ENCODE measurements at regions not wholly inside any gene's neighbourhood (a gene's known extent, or its start where the extent isn't known, plus 50 kb on each side); places are given as distances from the start of the nearest gene placed in this dataset.

DNA sequence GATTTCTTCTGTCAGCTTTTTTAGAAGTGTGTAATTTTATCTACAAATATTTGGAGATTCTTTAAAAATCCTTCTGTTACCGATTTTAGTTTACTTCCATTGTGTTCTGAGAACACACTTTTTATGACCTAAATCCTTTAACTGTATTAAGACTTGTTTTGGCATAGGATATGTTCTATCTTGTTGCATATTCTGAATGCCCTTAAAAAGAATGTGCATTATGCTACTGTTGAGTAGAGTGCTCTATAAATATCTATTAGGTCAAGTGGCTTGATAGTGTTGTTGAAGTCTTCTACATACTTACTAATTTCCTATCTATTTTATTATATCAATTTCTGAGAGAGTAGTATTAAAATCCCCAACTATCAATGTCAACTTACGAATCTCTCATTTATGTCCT, 502.2 kb downstream of the MAFB start:
- Histone ChIP-seq H3K4me3 (replicated peaks in 1 of 3; ENCODE audit: insufficient read depth in 1 of 3, low read depth in 1 of 3, low read length in 3 of 3) (no peak overlapping the region), H3K36me3 (ENCODE audit: control insufficient read depth in 2 of 2, extremely low read depth in 1 of 2, insufficient read depth in 2 of 2, low read length in 2 of 2) (no peaks in the 10 kb centered on the region), H3K27ac (ENCODE audit: insufficient read depth, low read depth, low read length) (no peak overlapping the region), H3K9me3 (replicated peaks; ENCODE audit: control insufficient read depth, insufficient read depth, low read length) (no peaks in the 10 kb centered on the region), H3K4me2 (ENCODE audit: insufficient read depth, low read length) (no peak overlapping the region), H3K9me1 (replicated peaks; ENCODE audit: control insufficient read depth, extremely low read depth, insufficient read depth, low read length) (no peaks in the 10 kb centered on the region), H4K20me1 (replicated peaks; ENCODE audit: control insufficient read depth, extremely low read depth, insufficient read depth, low read length) (no peaks in the 10 kb centered on the region), H3K4me1 (ENCODE audit: control insufficient read depth, extremely low read depth, insufficient read depth, low read length) (no peaks in the 10 kb centered on the region), H3K9ac (replicated peaks; ENCODE audit: extremely low read depth, insufficient read depth, low read length) (no peak overlapping the region), H3K27me3 (ENCODE audit: control insufficient read depth in 2 of 2, insufficient read depth in 2 of 2, low read length in 2 of 2) (peaks cover 0 to 3% of the 10 kb centered on the region in 2 experiments), H3K79me2 (ENCODE audit: control insufficient read depth, insufficient read depth, low read length) (no peaks in the 10 kb centered on the region), H2AFZ (ENCODE audit: low read depth, low read length) (no peak overlapping the region)
- intact Hi-C loops (cut with micrococcal nuclease) (no loop called here), dilution Hi-C loops (cut with MboI; ENCODE audit: extremely low pct_ligation_motif_present, low sequenced_read_pairs) (no loop called here)
- DNase-seq (ENCODE audit: low read depth, low spot score) (no peak), FAIRE-seq (no peak)
- no peak for TF ChIP-seq POLR2A (IDR thresholded peaks at IDR 0.05; ENCODE audit: low read depth, low read length)
- TF ChIP-seq EZH2 (IDR thresholded peaks at IDR 0.05; ENCODE audit: borderline replicate concordance, low read depth, low read length, severe bottlenecking), result no peak
- no peak for TF ChIP-seq GATA2 (IDR thresholded peaks at IDR 0.05; ENCODE audit: insufficient read depth, insufficient read length, low read depth, low read length)
- no peak for TF ChIP-seq MYC (IDR thresholded peaks at IDR 0.05; ENCODE audit: low read depth, low read length)
- TF ChIP-seq, protein P1, sequence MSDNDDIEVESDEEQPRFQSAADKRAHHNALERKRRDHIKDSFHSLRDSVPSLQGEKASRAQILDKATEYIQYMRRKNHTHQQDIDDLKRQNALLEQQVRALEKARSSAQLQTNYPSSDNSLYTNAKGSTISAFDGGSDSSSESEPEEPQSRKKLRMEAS (IDR thresholded peaks at IDR 0.05; ENCODE audit: insufficient read depth, insufficient read length), result no peak
- no peak for TF ChIP-seq POLR2AphosphoS5 (IDR thresholded peaks at IDR 0.05; ENCODE audit: insufficient read depth, low read depth, low read length)
- TF ChIP-seq FOS (IDR thresholded peaks at IDR 0.05; ENCODE audit: borderline replicate concordance, insufficient read depth, low read length), result no peak
- TF ChIP-seq JUN (IDR thresholded peaks at IDR 0.05; ENCODE audit: borderline replicate concordance, insufficient read depth, insufficient read length, low read depth), result no peak
- TF ChIP-seq, protein P2, sequence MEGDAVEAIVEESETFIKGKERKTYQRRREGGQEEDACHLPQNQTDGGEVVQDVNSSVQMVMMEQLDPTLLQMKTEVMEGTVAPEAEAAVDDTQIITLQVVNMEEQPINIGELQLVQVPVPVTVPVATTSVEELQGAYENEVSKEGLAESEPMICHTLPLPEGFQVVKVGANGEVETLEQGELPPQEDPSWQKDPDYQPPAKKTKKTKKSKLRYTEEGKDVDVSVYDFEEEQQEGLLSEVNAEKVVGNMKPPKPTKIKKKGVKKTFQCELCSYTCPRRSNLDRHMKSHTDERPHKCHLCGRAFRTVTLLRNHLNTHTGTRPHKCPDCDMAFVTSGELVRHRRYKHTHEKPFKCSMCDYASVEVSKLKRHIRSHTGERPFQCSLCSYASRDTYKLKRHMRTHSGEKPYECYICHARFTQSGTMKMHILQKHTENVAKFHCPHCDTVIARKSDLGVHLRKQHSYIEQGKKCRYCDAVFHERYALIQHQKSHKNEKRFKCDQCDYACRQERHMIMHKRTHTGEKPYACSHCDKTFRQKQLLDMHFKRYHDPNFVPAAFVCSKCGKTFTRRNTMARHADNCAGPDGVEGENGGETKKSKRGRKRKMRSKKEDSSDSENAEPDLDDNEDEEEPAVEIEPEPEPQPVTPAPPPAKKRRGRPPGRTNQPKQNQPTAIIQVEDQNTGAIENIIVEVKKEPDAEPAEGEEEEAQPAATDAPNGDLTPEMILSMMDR (IDR thresholded peaks at IDR 0.05; ENCODE audit: extremely low read depth in 1 of 2, insufficient read depth in 1 of 2, low read depth in 1 of 2, low read length in 2 of 2), result no peak
- BruUV-seq (replicated peaks), result no TSS peak
- CTCF ChIA-PET, result no interaction called here
- POLR2A ChIA-PET, result no interaction called here
